Epithelial cell of proximal tubule (primary cell): ENCODE measurements at regions not wholly inside any gene's neighbourhood (a gene's known extent, or its start where the extent isn't known, plus 50 kb on each side); places are given as distances from the start of the nearest gene placed in this dataset.

Source experiments
- DNase-seq: peaks from one replicate; pipeline ENCODE4 v3.0.0-alpha.2; 2011; ENCODE audit warnings: low read depth
- H3K4me3 ChIP-seq: 2 replicates; pipeline ENCODE4 v1.5.1; 2011; ENCODE audit warnings: low read depth, mild to moderate bottlenecking, low read length
- TF ChIP-seq, protein P1 (sequence below): conservative IDR thresholded peaks from 2 replicates; pipeline ENCODE4 v1.5.1; 2012; ENCODE audit warnings: low read depth, mild to moderate bottlenecking, low read length

DNA sequence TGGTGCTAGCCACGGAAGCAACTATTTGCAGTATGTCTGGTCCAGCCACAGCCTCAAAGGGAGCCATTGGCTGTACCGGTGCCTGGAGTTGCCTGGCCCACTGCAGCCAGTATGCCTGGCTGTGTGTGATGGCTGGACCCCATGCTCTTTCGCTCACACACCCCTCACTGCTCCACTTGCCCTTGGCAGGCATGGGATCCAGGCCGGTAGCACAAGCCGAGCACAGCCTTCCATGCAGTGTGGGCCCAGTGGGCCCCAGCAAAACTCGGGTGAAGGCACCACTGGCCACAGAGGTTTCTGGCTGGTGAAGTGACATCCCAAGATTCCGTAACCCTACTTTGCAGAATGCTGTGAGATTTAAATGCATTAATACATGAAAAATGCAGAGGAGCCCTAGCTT lies 665.8 kb downstream of the PLPP3 start:
- TF ChIP-seq, protein P1, sequence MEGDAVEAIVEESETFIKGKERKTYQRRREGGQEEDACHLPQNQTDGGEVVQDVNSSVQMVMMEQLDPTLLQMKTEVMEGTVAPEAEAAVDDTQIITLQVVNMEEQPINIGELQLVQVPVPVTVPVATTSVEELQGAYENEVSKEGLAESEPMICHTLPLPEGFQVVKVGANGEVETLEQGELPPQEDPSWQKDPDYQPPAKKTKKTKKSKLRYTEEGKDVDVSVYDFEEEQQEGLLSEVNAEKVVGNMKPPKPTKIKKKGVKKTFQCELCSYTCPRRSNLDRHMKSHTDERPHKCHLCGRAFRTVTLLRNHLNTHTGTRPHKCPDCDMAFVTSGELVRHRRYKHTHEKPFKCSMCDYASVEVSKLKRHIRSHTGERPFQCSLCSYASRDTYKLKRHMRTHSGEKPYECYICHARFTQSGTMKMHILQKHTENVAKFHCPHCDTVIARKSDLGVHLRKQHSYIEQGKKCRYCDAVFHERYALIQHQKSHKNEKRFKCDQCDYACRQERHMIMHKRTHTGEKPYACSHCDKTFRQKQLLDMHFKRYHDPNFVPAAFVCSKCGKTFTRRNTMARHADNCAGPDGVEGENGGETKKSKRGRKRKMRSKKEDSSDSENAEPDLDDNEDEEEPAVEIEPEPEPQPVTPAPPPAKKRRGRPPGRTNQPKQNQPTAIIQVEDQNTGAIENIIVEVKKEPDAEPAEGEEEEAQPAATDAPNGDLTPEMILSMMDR = no peak
- no peak overlapping the region for H3K4me3 ChIP-seq
- DNase-seq = no peak

DNA sequence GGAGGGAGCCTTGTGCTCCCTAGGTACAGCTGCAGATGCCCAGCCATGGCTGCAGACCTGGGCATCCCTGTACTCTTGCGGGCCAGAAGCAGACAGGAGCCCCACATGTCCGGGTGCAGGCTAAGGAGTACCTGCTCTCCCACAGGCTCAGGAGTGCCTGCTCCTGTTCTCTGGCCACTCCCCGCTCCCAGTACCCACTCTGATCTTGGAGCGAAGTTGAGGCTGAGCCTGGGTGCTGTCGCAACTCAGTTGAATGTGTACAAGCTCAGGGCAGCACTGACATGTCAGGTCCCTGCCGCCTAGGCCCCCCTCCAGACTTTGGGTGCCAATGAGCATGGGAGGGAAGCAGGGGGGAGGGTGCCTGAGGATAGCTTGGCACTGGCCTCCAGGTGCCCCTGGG lies 666.9 kb downstream of the PLPP3 start:
- no peak for DNase-seq
- no peak overlapping the region for H3K4me3 ChIP-seq
- TF ChIP-seq, protein P1 = no peak

DNA sequence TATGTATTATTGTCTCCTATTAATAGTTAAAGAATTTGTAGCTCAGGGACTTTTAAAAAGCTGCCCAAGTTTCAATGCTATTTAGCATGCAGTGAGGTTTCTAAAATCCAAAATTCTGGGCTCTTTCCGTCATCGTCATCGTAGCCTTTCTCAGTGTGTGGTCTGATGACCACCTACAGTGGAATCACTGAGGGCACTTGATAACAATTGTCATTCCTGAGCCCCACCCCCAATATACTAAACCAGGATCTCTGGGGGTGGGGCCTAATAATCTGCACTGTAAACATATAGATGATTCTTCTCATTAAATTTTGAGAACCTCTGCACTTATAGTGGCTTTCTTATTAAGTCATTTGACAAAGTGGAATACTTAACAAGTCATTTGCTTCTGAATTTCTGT lies 674.8 kb downstream of the PLPP3 start:
- no peak for DNase-seq
- no peak overlapping the region for H3K4me3 ChIP-seq
- TF ChIP-seq, protein P1 = no peak

DNA sequence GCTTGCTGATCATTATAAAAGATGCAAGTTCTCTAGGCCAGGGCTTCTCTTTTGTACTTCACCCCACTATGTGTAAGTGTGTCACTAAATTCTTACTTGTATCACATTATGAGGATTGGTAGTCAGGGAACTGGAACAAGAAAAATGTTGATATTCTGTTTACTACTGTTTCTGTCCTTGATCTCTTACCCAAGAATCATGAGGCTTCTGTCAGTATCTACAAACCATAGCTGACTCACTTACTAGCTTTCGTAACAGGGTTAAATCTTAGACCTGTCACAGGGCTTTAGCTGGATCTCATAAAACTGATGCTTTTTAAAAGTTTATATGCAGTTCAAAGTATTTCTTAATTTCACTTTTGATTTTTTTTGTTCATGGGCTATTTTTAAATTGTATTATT lies 681.2 kb downstream of the PLPP3 start:
- TF ChIP-seq, protein P1 = no peak
- no peak overlapping the region for H3K4me3 ChIP-seq
- DNase-seq = peak; percentile 52

DNA sequence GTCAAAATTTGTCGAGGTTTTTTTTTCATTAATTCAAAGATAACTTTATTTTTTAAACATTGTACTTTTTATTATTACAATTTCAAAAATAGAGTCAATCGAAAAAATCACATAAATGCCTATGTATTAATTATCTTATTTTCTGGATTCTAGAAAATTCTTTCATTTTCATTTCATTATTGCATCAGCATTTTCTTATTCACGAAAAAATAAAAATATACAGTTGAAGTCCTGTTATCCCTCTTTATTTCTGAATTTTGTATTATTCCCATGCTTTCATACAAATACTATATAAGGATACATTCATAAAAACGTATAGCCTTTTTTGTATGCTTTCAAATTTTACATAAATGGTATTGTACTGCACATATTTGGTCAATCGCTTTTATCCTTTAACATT lies 681.0 kb upstream of the USP24 start:
- H3K4me3 ChIP-seq = no peak overlapping the region
- DNase-seq = no peak
- TF ChIP-seq, protein P1 = no peak

DNA sequence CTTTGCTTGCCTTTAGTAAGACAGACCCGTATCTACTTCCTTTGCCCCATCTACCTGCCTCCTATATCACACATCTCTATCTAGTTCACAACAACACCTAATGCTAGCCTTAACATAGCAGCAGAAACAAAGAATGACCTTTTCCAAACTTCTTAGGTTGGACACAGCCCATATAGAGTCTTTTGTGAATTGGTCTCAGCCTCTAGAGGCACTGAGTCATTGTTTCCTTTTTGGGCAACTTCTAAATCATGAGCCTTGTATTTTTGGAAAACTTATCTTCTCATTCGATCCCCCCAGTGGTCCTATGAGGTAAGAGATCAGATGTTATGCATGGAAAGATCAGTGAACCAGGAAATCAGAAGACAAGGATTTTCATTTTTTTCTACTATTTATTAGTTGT lies 679.4 kb upstream of the USP24 start:
- no peak for DNase-seq
- TF ChIP-seq, protein P1 = no peak
- no peak overlapping the region for H3K4me3 ChIP-seq

DNA sequence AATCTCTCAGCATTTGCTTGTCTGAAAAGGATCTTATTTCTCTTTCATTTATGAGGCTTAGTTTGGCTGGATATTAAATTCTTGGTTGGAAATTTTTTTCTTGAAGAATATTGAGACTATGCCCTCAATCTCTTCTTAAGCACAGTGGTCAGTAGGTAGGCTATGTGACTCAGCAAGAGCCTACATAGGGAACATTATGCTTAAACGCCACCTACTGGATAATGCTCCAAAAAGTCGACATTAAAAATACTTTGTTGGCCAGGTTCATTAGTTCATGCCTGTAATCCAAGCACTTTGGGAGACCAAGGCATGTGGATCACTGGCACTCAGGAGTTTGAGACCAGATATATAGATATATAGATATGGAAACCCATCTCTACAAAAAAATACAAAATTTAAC lies 678.0 kb upstream of the USP24 start:
- peak; percentile 41 for DNase-seq
- no peak overlapping the region for H3K4me3 ChIP-seq
- TF ChIP-seq, protein P1 = peak; percentile 63
